ENCODE measurements at regions not wholly inside any gene's neighbourhood (a gene's known extent, or its start where the extent isn't known, plus 50 kb on each side); places are given as distances from the start of the nearest gene placed in this dataset.

- no peak for TF ChIP-seq CHD1 (IDR thresholded peaks at IDR 0.05; ENCODE audit: low read depth, low read length)
- no peak for TF ChIP-seq JUN (IDR thresholded peaks at IDR 0.05; ENCODE audit: low read depth, low read length)
Observed at GRCh38 chr6:133635447-133635846, 253.5 kb upstream of the TCF21 start (continued).

All from H1 (cell line).